Right hindlimb (tissue), 1 donor: ENCODE measurements at regions not wholly inside any gene's neighbourhood (a gene's known extent, or its start where the extent isn't known, plus 50 kb on each side); places are given as distances from the start of the nearest gene placed in this dataset.

ENCODE experiments used
- DNase-seq: peaks from one replicate; pipeline ENCODE4 v3.0.0-alpha.2; 2018

GRCh38 chr11:95344932-95345642 is 114.1 kb upstream of the SESN3 start:
- DNase-seq = no peak

GRCh38 chr11:95341221-95341620 is 110.2 kb upstream of the SESN3 start:
- peak; percentile 87 for DNase-seq

- DNase-seq = no peak
These were observed 108.3 kb upstream of the SESN3 start for GRCh38 chr11:95339086-95339901.

GRCh38 chr11:95338430-95338991 is 107.5 kb upstream of the SESN3 start:
- peak; percentile 97 for DNase-seq

- no peak for DNase-seq
These were observed 107.0 kb upstream of the SESN3 start for GRCh38 chr11:95337972-95338429.

- DNase-seq = peak; percentile 92
These were observed 106.4 kb upstream of the SESN3 start for GRCh38 chr11:95337175-95337957.

GRCh38 chr11:95335989-95336388 is 105.0 kb upstream of the SESN3 start:
- DNase-seq = no peak

- no peak for DNase-seq
These were observed 100.2 kb upstream of the SESN3 start for GRCh38 chr11:95331161-95331560.

- peak; percentile 49 for DNase-seq
These were observed 99.3 kb upstream of the SESN3 start for GRCh38 chr11:95330302-95330701.

- DNase-seq = no peak
These were observed 96.4 kb upstream of the SESN3 start for GRCh38 chr11:95327273-95327948.

- no peak for DNase-seq
These were observed 94.8 kb upstream of the SESN3 start for GRCh38 chr11:95325777-95326258.

GRCh38 chr11:95324826-95325225 is 93.8 kb upstream of the SESN3 start:
- no peak for DNase-seq

- no peak for DNase-seq
These were observed 91.5 kb upstream of the SESN3 start for GRCh38 chr11:95322539-95322938.

- no peak for DNase-seq
These were observed 87.5 kb upstream of the SESN3 start for GRCh38 chr11:95318498-95318897.

- DNase-seq = no peak
These were observed 77.6 kb upstream of the SESN3 start for GRCh38 chr11:95308512-95309035.

- no peak for DNase-seq
These were observed 76.3 kb upstream of the SESN3 start for GRCh38 chr11:95307286-95307685.

- no peak for DNase-seq
These were observed 75.8 kb upstream of the SESN3 start for GRCh38 chr11:95306801-95307200.

GRCh38 chr11:95306123-95306522 is 75.1 kb upstream of the SESN3 start:
- no peak for DNase-seq

- no peak for DNase-seq
These were observed 74.7 kb upstream of the SESN3 start for GRCh38 chr11:95305705-95306104.

- no peak for DNase-seq
These were observed 73.8 kb upstream of the SESN3 start for GRCh38 chr11:95304777-95305176.

- no peak for DNase-seq
These were observed 71.2 kb upstream of the SESN3 start for GRCh38 chr11:95302211-95302610.

GRCh38 chr11:95301474-95301873 is 70.5 kb upstream of the SESN3 start:
- no peak for DNase-seq
